Activated naive CD4-positive, alpha-beta T cell treated with anti-CD3 and anti-CD28 coated beads for 36 hours (primary cell): ENCODE measurements at regions not wholly inside any gene's neighbourhood (a gene's known extent, or its start where the extent isn't known, plus 50 kb on each side); places are given as distances from the start of the nearest gene placed in this dataset.

ENCODE experiments used
- CTCF ChIA-PET: fragments of 350-600 bp; sonication (Branson Sonifier 250); formaldehyde crosslinking; loops from one replicate; lab custom pipeline; 2021; ENCODE audit warnings: antibody characterized with exemption; lab: Charles Lee
- DNase-seq: peaks from one replicate; pipeline ENCODE4 v3.0.0-alpha.2; 2020
- H3K27ac Mint-ChIP-seq: one replicate; pipeline ENCODE4 v1.8.0; 2021; ENCODE audit warnings: mild to moderate bottlenecking, mixed read lengths
- H3K27me3 Mint-ChIP-seq: one replicate; pipeline ENCODE4 v1.8.0; 2021; ENCODE audit warnings: low read depth, mixed read lengths
- H3K36me3 Mint-ChIP-seq: one replicate; pipeline ENCODE4 v1.8.0; 2021; ENCODE audit warnings: low read depth, mixed read lengths
- H3K4me1 Mint-ChIP-seq: one replicate; pipeline ENCODE4 v1.8.0; 2021; ENCODE audit warnings: low read depth, mixed read lengths
- H3K4me3 Mint-ChIP-seq: one replicate; pipeline ENCODE4 v1.8.0; 2021; ENCODE audit warnings: mild to moderate bottlenecking, moderate library complexity, mixed read lengths
- H3K9me3 Mint-ChIP-seq: one replicate; pipeline ENCODE4 v1.8.0; 2021; ENCODE audit warnings: mixed read lengths
- intact Hi-C: fragments of 100-400 bp; cut with micrococcal nuclease; formaldehyde crosslinking; loops from one replicate; pipeline ENCODE4 v1.15.1; 2023

DNA sequence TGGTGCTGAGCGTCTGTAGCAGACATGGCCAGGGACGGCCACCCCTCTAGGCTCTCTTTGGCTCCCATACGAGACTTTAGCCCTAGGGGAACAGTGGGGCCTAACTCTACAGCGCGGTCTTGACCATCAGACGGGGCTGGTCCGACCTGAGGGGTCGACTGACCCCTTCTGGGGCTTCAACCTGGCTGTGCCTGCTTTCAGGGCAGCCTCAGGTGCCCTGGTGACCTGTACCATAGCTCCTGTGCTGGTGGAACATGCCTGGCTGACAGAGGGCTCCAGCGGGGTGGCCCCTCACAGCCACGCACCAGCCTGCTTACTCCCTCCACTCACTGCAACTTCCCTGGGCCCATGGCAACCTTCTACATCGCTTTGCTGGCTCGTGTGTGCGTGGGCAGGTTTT, 423.4 kb upstream of the SEMA6A start:
- CTCF ChIA-PET: no interaction called here
- no peak overlapping the region for H3K4me3 Mint-ChIP-seq
- intact Hi-C loops: no loop called here

DNA sequence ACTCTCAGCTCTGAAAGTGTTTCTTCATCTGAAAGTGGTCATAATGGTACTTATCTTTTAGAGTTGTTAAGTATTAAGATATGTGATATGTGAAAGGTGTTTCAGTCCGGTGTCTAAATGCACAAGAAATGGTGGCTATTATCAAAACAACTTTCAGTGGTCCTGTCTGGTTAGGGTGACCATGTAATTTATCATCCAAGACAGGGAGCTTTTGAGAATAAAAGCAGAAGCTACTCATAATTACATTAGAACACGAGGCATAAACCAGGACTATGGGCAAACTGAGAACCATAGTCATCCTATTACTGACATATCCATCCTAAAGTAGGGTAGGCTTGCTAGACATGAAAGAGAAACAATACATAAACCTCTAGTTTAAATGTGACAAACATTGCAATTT, 418.1 kb upstream of the SEMA6A start:
- Mint-ChIP-seq H3K36me3 (no peaks in the 10 kb centered on the region), H3K9me3 (no peaks in the 10 kb centered on the region), H3K4me3 (no peak overlapping the region), H3K27me3 (no peaks in the 10 kb centered on the region), H3K27ac (no peak overlapping the region), H3K4me1 (no peaks in the 10 kb centered on the region)
- CTCF ChIA-PET: no interaction called here
- intact Hi-C loops: no loop called here
- no peak for DNase-seq

More for the DNA sequence above, 423.4 kb upstream of the SEMA6A start:
- Mint-ChIP-seq H3K27ac (no peak overlapping the region), H3K27me3 (no peaks in the 10 kb centered on the region), H3K9me3 (peaks cover 2% of the 10 kb centered on the region), H3K4me1 (no peaks in the 10 kb centered on the region), H3K36me3 (no peaks in the 10 kb centered on the region)
- DNase-seq: no peak

DNA sequence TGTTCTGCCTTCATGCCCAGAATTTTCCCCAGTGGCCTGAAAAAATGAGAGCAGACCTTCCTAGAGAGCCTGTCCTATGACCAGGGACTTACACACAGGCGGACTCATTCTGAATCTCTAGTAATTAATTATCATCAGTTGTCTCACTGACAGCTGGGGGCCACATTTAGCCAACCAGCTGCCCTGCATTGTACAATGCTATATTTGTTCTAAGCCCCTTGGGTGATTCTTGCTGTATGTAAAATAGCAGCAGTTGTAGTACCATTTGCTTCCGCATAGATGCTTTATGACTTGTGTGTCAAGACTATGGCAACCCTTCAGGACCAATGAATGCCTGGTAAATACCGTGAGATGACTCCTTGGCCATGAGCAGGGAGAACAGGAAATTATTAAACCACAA, 415.4 kb upstream of the SEMA6A start:
- no peaks in the 10 kb centered on the region for H3K36me3 Mint-ChIP-seq
- intact Hi-C loops: no loop called here
- H3K27me3 Mint-ChIP-seq: no peaks in the 10 kb centered on the region
- no peaks in the 10 kb centered on the region for H3K4me1 Mint-ChIP-seq
- H3K27ac Mint-ChIP-seq: no peak overlapping the region
- DNase-seq: no peak
- H3K9me3 Mint-ChIP-seq: peaks cover 2% of the 10 kb centered on the region
- H3K4me3 Mint-ChIP-seq: no peak overlapping the region
- CTCF ChIA-PET: no interaction called here

DNA sequence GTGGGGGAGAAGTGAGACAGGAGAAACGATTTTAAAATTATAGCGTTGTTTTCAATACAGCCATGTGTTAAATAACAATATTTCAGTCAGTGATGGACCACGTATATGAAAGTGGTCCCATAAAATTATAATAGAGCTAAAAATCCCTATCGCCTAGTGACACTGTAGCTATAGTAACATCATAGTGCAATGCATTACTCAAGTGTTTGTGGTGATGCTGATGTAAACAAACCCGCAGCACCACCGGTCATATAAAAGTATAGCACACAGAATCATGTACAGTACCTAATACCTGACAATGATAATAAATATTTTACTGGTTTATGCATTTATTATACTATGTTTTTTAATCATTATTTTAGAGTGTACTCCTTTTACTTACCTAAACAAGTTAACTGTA, 407.4 kb upstream of the SEMA6A start:
- intact Hi-C loops: no loop called here

DNA sequence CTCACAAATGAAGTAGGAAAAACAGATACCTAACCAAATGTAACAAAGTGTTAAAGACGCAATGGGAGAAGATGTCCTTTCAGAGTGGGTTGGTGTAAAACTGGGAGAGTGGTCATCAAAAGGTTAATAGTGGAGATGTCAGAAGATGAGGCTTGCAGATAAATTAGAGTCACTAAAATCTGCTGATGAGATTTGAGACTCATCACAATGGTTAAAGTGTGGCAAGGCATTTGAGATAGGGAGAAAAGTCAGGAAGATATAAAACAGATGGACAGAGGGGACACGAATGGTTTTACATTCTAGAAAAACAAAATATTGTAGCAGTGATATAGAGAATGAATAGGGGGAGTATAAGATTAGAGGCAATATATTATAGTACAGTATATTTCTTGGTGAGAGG, 406.0 kb upstream of the SEMA6A start:
- no peak for DNase-seq
- Mint-ChIP-seq H3K36me3 (no peaks in the 10 kb centered on the region), H3K9me3 (no peaks in the 10 kb centered on the region), H3K27me3 (no peaks in the 10 kb centered on the region), H3K4me3 (no peak overlapping the region), H3K27ac (no peak overlapping the region), H3K4me1 (no peaks in the 10 kb centered on the region)
- intact Hi-C loops: no loop called here
- CTCF ChIA-PET: no interaction called here

More for the DNA sequence above, 407.4 kb upstream of the SEMA6A start:
- peaks cover 2% of the 10 kb centered on the region for H3K9me3 Mint-ChIP-seq
- H3K4me1 Mint-ChIP-seq: no peaks in the 10 kb centered on the region
- CTCF ChIA-PET: no interaction called here
- DNase-seq: no peak
- no peak overlapping the region for H3K4me3 Mint-ChIP-seq
- no peaks in the 10 kb centered on the region for H3K36me3 Mint-ChIP-seq
- no peaks in the 10 kb centered on the region for H3K27me3 Mint-ChIP-seq
- no peak overlapping the region for H3K27ac Mint-ChIP-seq

DNA sequence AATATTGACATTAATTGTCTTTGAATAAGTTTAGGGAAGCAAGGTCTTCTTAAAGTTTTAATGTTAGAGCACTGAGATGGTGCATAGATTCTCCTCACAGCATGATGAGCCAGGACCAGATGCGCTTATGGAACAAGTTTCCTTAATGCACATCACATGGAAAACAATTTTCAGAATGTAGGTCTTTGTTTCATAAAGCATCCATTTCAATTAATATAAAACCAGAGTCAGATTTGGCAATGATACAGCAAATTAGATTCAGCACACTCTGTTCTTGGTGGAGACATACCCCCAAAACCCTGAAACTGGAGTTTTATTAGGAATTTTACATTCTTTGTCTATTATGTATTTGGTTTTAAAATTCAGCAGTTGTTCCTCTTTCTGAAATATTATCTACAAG, 402.1 kb upstream of the SEMA6A start:
- H3K27me3 Mint-ChIP-seq: no peaks in the 10 kb centered on the region
- H3K36me3 Mint-ChIP-seq: no peaks in the 10 kb centered on the region
- no peaks in the 10 kb centered on the region for H3K4me1 Mint-ChIP-seq
- CTCF ChIA-PET: no interaction called here
- no peak overlapping the region for H3K27ac Mint-ChIP-seq
- no peaks in the 10 kb centered on the region for H3K9me3 Mint-ChIP-seq
- no peak for DNase-seq
- no peak overlapping the region for H3K4me3 Mint-ChIP-seq
- intact Hi-C loops: no loop called here

DNA sequence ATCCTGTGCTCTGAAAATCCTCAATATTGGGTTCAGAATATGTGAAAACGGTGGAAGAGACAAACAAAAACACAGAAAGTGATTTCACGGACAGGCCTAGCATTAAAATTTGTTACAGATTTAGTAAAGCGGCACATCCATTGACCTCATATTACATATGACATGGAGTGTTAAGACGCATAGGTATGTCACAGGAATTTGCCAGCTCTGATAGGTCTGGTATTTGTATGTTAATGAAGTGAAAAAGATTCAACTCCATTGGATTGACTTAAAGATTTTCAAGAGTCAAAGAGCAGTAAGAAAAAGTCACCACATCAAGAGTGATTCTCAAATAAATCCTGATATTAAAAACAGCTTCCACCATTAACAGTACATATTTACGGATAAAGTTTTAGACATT, 396.5 kb upstream of the SEMA6A start:
- DNase-seq: no peak
- Mint-ChIP-seq H3K27me3 (no peaks in the 10 kb centered on the region), H3K27ac (no peak overlapping the region), H3K9me3 (peaks cover 10% of the 10 kb centered on the region), H3K4me3 (no peak overlapping the region), H3K4me1 (no peaks in the 10 kb centered on the region), H3K36me3 (no peaks in the 10 kb centered on the region)
- intact Hi-C loops: no loop called here
- CTCF ChIA-PET: no interaction called here

DNA sequence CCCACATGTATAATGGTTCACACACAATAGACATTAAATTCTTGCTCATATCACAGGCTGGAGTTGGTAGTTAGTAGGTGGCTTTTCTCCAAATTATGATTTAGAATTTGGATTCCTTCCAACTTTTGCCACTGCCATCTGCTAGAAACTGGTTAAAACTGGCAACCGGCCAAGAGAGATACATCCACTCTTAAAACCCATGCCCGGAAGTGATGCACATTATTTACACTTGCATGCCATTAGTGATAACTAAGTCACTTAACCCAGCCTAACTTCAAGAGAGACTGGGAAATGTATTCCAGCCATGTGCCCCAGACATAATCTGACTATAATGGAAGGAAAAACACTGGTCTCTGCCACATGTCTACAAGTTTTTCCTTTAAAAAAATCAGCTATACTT, 395.7 kb upstream of the SEMA6A start:
- intact Hi-C loops: no loop called here
- H3K27ac Mint-ChIP-seq: no peak overlapping the region

DNA sequence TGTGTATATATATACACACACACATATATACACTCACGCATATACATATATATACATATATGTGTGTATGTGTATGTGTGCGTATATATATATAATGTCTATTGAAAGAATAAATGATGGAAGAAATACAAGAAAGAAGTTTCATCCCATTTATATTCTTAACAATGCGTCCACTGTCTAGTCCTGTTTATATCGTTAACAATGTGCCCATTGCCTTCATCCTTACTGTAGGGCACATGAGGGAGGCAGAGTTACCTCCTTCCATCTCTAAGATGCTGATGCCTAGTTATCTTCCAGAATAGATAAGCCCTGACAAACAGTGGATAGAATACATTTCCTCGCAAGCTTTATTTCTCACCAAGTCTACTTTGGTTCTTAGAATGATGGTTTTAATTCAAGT, 389.8 kb upstream of the SEMA6A start:
- intact Hi-C loops: no loop called here
- no peaks in the 10 kb centered on the region for H3K4me1 Mint-ChIP-seq
- H3K4me3 Mint-ChIP-seq: no peak overlapping the region
- H3K27me3 Mint-ChIP-seq: no peaks in the 10 kb centered on the region
- no peak for DNase-seq
- peaks cover 10% of the 10 kb centered on the region for H3K9me3 Mint-ChIP-seq
- H3K36me3 Mint-ChIP-seq: no peaks in the 10 kb centered on the region
- H3K27ac Mint-ChIP-seq: no peak overlapping the region
- CTCF ChIA-PET: interaction anchor here (0.6 kb wide), 1 partner anchor 513 kb away, joined by 3 read pairs; no protein-coding TSS in a partner anchor

More for the DNA sequence above, 395.7 kb upstream of the SEMA6A start:
- Mint-ChIP-seq H3K4me3 (no peak overlapping the region), H3K9me3 (peaks cover 10% of the 10 kb centered on the region), H3K27me3 (no peaks in the 10 kb centered on the region), H3K4me1 (no peaks in the 10 kb centered on the region), H3K36me3 (no peaks in the 10 kb centered on the region)
- no peak for DNase-seq
- CTCF ChIA-PET: interaction anchor here (0.7 kb wide), 1 partner anchor 69 kb away, joined by 3 read pairs; no protein-coding TSS in a partner anchor

DNA sequence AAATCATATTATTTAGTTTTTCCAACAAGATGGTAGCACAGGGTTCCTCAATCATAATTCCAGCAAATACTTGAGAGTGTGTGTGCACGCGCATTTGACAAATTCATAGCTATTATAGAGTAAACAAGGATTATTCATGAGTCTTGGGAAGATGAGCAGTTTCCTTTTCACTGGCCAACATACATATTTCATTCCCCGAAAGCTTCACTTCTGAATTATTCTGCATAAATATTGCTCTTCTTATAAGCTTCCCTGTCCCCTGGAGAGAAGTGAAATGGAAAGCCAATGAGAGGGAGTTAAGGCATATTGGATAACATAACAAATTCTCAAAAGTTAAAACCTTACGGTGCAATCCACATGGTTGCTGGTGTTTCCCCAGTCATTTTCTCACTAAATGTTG, 386.4 kb upstream of the SEMA6A start:
- Mint-ChIP-seq H3K27me3 (no peaks in the 10 kb centered on the region), H3K9me3 (no peaks in the 10 kb centered on the region), H3K27ac (no peak overlapping the region), H3K4me1 (no peaks in the 10 kb centered on the region), H3K4me3 (no peak overlapping the region), H3K36me3 (no peaks in the 10 kb centered on the region)
- CTCF ChIA-PET: no interaction called here
- intact Hi-C loops: no loop called here
- DNase-seq: no peak

DNA sequence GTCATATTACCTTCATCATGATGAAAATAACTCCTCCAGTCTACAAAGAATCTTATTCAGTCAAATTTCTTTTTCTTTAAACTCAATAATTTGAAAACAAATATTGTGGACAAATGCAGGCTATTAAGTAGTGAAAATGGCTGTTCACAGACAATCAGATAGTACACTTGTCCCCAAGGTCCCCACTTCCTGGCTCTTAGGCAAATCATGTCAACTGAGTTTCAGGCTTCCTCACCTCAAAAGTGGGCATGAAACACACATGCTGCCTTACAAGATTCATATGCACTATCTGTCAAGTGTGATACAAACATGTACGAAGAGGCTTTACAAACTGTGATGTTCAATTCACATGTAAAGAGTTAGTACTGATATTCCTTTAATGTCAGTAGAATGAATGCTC, 385.2 kb upstream of the SEMA6A start:
- intact Hi-C loops: no loop called here
- no peaks in the 10 kb centered on the region for H3K4me1 Mint-ChIP-seq
- CTCF ChIA-PET: no interaction called here
- H3K36me3 Mint-ChIP-seq: no peaks in the 10 kb centered on the region
- DNase-seq: no peak
- H3K4me3 Mint-ChIP-seq: no peak overlapping the region
- no peaks in the 10 kb centered on the region for H3K27me3 Mint-ChIP-seq
- H3K9me3 Mint-ChIP-seq: no peaks in the 10 kb centered on the region
- H3K27ac Mint-ChIP-seq: no peak overlapping the region

DNA sequence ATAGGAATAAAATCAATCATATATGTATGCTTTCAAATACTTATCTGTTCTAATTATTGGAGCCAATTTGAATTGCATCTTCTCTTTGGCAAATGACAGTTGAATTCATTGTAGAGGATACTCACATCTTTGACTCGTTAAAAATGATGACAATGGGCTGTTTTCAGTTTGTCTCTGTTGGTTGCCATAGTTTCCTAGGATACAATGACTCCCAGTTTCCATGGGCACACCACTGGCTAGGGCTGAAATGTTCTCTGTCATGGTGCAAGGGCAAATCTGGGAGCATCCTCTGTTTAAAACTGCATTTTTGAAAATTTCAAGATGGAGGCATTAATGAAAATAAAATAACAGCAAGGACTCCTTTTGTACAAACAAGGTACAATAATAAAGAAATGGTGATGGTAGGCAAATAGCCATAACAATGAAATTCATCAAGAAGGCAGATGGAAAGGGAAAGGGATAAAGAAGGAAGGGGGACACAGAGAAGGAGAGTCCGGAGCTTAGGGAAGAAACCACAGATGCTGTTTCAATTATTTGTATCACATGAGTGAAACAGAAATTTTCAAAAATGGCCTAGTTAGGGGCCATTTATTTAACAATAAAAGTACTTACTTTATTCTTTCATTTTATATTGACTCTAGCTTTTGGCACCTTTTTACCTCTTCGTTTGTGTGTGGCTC, 378.8 kb upstream of the SEMA6A start:
- no peaks in the 10 kb centered on the region for H3K4me1 Mint-ChIP-seq
- H3K9me3 Mint-ChIP-seq: no peaks in the 10 kb centered on the region
- no peak overlapping the region for H3K4me3 Mint-ChIP-seq
- CTCF ChIA-PET: no interaction called here
- H3K27me3 Mint-ChIP-seq: peaks cover 2% of the 10 kb centered on the region
- H3K36me3 Mint-ChIP-seq: no peaks in the 10 kb centered on the region
- DNase-seq: no peak
- H3K27ac Mint-ChIP-seq: no peak overlapping the region
- intact Hi-C loops: no loop called here

DNA sequence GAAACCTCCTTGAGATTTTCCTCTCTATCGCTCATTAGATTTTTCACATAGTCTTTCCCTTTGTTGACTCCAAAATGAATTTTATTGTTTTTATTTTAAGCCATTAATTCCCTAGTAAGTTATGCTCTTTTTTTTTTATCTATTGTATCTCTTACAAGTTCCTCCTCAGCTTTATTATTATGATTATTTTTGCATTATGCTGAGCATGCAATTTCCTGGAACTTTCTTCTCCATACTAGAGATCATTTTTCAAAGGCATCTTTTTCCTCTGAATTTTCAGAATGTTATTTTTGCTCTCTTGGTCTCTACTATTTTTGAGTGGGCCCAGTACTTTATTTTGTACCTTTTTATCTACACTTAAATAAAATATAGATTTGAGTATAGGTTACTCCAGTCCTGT, 376.6 kb upstream of the SEMA6A start:
- Mint-ChIP-seq H3K4me3 (no peak overlapping the region), H3K36me3 (no peaks in the 10 kb centered on the region), H3K4me1 (no peaks in the 10 kb centered on the region), H3K9me3 (no peaks in the 10 kb centered on the region), H3K27ac (no peak overlapping the region), H3K27me3 (peaks cover 2% of the 10 kb centered on the region)
- intact Hi-C loops: no loop called here
- CTCF ChIA-PET: no interaction called here
- no peak for DNase-seq
